ENCODE measurements at regions not wholly inside any gene's neighbourhood (a gene's known extent, or its start where the extent isn't known, plus 50 kb on each side); places are given as distances from the start of the nearest gene placed in this dataset.

DNA sequence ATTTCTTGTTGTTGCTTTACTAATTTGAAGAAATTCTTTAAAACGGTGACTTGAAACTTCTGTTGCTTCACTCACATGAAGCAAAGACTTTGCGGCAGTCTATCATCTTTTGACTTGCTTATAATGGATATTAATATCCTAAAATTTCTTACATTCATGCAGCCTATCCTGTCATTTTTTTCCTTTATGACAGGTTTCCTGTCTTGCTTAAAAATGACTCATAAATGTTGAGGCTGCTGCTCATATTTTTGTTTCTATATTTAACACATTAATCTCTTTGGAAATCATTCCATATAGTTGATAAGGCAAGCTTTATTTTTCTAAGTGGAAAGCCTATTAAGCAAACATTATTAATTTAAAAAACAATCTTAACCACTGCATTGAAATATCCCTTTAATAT is 176.6 kb upstream of the GALNTL6 start:
- no peak for DNase-seq (ENCODE audit: low read depth in 2 of 2)

DNA sequence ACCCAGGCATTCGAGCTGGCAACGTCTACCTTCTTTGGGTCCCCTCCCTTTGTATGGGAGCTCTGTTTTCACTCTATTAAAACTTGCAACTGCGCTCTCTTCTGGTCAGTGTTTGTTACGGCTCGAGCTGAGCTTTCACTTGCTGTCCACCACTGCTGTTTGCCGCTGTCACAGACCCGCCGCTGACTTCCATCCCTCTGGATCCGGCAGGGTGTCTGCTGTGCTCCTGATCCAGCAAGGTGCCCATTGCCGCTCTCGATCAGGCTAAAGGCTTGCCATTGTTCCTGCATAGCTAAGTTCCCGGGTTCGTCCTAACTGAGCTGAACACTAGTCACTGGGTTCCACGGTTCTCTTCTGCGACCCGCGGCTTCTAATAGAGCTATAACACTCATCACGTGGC is 183.5 kb upstream of the GALNTL6 start:
- no peak for DNase-seq (ENCODE audit: low read depth in 2 of 2)

DNA sequence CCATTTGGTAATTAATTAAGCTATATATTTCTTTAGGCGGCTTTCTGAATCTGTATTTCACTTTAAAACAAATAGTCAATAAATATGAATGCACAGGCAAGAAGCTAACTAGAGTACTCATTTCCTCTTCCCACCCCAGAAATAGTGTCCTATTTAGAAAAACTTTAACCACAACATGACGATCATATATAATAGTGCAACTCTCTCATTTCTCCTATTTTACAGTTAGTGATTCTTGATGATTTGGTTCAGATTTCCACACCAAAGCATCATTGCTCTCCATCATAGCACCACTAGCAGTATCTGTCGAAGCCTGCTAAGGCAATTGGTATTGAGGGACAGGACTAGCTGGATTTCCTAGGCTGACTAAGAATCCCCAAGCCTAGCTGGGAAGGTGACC is 184.0 kb upstream of the GALNTL6 start:
- no peak for DNase-seq (ENCODE audit: low read depth in 2 of 2)

DNA sequence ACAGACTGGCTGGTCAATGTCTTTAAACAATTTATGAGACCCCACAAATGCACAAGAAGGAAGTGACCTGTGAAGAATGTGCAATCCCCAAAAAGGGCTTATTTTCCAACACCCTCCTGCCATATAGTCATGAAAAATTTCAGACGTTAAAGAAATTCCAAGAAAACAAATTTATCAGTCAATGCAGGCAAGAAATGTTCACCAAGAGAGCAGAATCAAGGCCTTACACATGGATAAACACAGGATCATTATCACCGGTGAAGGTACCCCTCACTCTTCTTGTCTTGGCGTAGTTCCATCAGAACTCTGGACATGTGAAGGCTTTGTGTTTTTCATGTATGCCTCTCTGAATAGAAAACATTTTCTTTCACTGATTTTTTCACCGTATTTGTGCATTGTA is 186.7 kb upstream of the GALNTL6 start:
- no peak for DNase-seq (ENCODE audit: low read depth in 2 of 2)

DNA sequence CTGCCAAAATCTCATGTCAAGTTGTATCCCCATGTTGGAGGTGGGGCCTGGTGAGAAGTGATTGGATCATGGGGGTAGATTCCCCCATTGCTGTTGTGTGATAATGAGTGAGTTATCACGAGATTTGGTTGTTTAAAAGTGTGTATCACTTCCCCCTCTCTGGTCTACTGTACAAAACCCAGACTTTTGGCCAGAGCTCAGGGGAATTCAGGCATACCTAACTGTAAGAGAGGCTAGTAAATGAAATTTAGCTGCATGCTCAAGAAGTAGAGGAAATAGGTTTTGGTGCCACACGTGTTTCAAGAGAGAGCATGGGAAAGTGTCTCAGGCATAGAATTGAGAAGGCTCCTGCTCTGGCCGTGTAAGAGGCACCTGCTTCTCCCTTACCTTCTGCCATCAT is 190.5 kb upstream of the GALNTL6 start:
- DNase-seq (ENCODE audit: low read depth in 2 of 2) = no peak

DNA sequence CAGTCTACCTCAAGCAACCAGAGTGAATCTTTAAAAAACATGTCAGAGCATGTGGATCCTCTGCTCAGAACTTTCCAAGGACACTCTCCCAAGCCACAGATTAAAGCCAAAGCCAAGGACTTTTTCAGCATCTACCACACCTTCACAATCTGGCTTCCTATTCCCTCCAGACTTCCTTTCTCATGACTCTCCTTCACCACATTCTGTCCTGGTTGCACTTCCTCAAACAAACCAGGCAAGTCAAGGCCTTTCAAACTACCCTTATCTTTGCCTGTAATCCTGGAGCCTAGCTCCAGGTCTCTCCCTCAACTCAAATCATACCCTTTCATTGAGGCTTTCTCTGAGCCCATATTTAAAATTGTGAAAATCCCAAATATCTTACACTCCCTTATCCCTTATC is 191.6 kb upstream of the GALNTL6 start:
- DNase-seq (ENCODE audit: low read depth in 2 of 2) = no peak

DNA sequence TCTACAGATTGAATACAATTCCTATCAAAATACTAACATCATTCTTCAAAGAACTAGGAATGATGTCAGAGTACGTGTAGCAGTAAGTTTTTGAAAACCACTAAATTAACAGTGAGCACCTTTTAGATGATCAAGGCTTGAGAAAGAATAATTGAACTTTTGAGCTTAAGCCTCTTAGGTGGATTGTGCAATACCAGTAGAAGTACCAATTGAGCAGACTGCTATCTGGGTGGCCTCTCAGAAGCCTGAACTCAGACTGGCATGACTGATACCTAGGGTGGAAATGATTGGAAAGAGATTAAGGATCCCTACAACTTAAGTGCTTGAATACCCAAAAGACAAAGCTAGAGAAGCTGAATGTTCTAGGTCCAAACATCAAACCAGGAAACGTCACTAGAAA is 200.3 kb upstream of the GALNTL6 start:
- DNase-seq (ENCODE audit: low read depth in 2 of 2) = no peak

DNA sequence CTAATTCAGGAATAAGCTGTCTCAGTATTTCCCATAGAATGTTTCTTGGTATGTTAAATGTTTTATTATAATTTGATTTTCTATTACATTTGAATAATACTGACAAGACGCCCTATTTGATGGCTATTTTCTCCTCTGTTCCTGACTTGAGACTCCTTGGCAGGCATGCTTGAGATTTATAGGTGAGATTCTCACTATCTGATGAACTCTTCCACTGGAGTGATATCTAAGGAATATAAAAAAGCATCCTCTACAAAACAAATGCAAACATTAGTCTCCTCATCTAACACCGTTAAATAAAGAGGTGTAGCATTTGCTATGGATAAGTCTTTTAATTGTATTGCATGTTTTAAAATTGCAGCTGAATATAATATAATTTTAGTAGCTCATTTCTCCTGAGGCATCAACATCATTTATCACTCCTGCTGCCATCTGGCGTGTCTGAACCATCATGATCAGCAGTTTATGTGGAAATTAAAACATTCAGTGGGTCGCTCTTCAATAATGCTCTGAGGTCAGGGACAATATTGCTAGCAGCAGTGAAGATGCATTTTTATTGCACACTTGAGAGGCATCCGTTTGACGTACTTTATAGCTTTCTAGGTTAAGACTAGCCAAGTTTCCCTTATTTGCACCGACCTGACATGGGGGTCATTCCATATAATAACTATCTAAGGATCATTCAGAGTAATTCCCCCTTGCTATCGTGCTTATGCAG is 210.4 kb upstream of the GALNTL6 start:
- no peak for DNase-seq (ENCODE audit: low read depth in 2 of 2)

DNA sequence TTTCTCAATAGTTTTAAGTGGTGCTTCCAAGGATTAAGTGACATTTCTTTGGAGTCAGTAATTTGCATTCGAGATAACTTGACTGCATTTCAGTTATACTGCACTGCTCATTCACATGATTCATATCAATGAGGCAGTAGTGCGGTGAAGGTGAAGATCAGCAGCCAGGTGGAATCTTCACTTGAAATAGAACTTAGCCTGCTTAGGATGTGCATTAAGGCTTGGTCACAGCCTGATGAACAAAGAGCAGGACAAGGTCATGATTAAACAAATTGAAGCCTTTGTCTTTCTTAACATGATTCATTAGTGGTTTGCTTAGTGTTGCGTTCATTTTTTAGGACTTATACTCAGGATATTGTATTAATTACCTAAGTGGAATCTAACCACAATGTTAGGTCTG is 212.1 kb upstream of the GALNTL6 start:
- no peak for DNase-seq (ENCODE audit: low read depth in 2 of 2)

DNA sequence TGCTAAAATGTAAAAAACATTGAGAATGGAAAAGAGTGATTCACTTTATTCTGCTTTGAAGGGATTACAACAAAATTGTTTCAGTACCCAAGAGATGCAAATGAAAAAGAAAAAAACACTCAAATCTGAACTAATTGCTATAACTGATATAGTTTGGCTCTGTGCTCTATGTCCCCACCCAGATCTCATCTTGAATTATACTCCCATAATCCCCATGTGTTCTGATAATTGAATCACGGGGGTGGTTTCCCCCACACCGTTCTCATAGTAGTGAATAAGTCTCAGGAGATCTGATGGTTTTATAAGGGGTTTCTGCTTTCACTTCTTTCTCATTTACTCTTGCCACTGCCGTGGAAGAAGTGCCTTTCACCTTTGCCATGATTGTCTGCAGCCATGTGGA is 213.6 kb upstream of the GALNTL6 start:
- no peak for DNase-seq (ENCODE audit: low read depth in 2 of 2)

DNA sequence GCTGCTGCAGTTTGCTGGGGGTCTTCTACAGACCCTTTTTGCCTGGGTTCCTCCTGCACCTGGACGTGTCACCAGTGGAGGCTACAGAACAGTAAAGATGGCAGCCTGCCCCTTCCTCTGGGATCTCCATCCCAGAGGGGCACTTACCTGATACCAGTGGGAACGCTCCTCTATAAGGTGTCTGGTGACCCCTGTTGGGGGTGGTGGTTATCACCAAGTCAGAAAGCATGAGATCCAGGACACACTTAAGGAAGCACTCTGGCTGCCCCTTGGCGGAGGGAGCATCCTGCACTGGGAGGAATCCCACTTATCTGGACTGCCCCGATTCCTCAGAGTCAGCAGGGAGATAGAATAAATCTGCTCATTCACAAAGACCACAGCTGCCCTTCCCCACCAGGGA is 218.9 kb upstream of the GALNTL6 start:
- DNase-seq (ENCODE audit: low read depth in 2 of 2) = no peak

DNA sequence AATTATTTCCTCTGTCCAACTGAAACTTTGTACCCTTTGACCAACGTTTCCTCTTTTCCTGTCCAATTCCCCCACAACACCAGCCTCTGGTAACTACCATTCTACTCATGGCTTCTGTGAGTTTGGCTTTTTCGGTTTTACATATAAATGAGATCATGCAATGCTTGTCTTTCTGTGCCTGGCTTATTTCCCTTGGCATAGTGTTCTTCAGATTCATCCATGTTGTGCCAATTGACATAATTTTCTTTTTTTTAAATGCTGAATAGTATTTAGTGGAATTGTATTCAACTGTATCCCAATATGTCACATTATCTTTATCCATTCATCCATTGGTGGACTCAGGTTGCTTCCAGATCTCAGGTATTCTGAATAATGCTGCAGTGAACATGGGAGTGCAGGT is 222.5 kb upstream of the GALNTL6 start:
- DNase-seq (ENCODE audit: low read depth in 2 of 2) = no peak

DNA sequence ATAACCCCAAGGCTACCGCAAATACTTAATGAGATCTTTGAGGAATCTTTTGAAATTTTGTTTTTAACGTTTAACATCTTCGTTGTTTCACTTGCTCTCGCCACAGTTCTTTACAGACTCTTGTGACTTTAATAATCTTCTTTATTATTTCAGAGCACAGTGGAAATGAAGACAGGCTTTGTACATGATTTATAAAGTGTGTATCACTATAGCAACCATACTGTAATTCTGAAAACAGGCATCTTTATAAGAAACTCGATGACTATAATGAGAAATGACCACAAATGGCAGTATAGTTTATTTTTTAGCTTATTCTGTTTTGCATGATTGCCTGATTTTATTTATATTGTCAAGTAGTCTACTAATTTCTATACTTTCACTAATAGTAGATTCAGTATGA is 224.4 kb upstream of the GALNTL6 start:
- no peak for DNase-seq (ENCODE audit: low read depth in 2 of 2)

DNA sequence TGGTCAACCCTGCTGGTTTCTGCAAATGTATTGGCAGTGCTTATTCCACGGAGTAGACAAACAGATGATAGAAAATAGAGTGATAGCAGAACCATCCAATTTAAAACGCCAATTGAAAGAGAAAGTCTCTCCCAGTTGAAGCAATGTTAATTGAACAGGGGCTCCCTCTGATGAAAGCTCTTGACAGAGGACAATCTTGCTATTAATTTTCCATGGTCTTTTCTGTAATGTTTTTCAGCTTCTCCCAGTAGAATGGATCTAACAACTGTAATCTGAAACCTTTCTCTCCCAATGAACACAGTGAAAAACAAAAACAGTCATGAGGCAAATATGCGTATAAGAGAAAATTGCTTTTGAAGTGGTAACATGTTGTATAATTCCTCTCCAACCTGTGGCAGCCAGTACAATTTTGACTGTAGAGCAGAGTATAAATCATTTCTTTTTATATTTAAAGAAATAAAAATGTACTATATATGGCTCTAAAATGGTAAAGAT is 225.1 kb upstream of the GALNTL6 start:
- DNase-seq (ENCODE audit: low read depth in 2 of 2) = no peak

DNA sequence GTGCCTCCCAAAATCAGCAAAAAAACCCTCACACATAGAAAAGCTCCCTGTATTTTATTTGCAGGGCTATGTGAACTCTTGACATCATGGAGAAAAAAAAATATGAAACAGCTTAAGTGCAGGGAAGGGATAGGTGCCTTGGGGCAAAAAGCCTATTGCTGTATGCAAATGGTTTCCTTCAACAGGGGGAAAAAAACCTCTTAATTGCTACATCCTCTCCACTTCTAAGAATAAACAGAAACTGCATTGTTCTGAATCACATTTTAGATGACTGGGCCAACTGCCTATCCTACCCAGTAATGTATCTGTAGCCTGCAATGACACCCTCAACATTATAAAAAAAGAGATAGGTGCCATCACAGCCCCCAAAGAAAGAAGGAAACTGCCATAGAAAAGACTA is 229.4 kb upstream of the GALNTL6 start:
- no peak for DNase-seq (ENCODE audit: low read depth in 2 of 2)

DNA sequence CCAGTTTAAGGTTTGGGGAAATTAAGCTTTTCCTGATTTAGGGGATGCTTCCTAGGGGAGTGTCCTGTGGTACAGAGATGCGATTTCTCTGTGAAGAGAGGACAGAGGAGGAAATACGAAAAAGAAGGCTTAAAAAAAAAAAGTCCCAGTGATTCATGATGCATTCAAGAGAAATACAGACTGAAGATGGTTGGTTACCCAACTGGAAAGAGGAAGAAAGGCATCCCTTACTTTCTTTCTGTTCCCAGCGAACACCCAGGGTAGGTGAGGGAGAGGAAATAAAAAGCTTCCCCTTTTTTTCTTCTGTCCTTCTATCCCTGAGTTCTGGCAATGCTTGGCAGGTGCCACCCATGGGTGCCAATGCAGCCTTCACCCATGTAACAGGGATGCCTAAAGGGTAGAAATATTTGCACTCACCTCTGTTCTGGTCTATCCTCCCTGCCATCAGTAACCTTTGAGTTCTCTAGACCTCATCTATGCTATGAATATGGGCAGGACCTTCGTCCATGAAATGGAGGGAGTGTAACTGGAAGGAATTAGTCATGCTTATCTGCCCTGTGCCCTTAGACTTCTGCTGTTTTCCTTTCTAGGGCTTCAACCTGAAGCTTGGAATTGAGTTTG is 230.1 kb upstream of the GALNTL6 start:
- DNase-seq (ENCODE audit: low read depth in 2 of 2) = no peak

DNA sequence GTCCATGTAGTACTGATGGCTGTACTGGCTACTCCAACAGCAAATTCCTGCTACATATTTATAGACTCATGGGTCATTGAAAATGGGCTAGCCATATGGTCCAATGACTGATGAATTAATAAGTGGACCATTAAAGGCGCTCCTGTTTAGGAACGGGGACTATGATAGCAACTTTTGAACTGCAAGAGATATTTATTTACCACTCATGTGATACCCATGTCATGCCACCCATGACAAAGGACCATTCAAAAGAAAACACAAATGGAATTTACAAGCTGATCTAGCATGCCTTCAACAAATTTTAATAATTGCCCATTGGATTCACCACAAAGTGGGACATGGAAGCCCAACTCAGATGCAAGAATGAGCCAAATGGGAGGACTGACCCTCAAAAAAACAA is 240.0 kb upstream of the GALNTL6 start:
- DNase-seq (ENCODE audit: low read depth in 2 of 2) = no peak

DNA sequence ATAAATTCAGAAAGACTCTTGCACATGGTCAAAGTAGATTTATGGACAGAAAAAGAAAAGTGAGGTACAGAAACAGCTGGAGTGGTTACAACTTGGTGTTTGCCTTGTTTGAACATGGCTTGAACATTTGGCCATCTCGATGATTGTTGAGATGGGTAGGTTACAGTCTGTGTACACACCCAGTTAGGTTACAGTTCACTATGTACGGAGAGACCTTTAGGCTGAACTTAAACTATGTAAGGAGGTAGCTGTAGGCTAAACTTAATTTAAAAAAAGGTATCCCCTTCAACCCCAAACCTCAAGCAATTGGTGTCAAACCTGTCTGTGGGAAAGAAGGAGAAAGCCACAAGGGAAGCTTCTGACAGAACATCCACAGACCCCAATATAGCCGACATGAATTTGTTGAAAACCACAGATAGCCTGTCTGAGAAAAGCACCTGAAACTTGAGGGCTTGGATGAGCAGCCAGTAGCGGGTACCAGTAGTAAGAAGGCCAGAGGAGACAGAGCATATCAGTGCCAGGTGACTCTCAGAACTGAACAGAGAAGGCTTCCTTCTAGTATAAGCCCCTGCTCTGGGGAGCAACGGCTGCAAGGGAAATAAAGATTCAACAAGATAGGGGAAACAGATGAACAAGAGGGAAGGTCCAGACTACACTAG is 247.9 kb upstream of the GALNTL6 start:
- DNase-seq (ENCODE audit: low read depth in 2 of 2) = no peak

DNA sequence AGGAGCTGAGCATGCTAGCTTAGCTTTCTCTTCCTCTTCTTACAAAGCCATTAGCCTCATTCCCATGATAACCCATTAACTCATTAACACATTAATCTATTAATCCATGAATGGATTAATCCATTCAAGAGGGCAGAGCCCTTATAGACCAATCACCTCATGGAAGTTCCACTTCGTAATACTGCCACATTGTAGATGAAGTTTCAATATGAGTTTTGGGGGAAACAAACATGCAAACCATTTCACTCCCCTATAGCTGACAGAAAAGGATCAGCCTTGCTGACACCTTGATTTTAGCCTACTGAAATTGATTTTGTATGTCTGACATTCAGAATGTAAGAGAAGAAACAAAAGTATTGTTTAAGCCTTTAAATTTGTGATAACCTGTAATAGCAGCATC is 251.8 kb upstream of the GALNTL6 start:
- no peak for DNase-seq (ENCODE audit: low read depth in 2 of 2)

DNA sequence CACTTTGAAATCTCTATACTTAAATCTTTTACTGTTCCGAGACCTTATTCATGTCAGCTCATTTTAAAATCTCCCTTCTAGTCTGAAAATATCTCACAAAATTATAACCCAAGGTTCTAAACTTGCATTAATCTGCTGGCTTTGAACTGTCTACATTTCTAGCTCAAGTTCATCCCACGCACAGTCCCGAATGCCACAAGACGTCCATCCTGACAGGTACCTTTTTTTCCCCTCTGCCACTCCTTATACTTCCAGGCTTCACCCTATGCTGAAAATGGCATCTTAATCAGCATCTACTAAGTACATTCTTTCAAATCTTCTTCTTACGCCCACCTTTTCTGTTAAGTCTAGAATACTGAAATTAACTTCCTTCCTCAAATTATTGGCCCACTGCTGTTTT is 259.2 kb upstream of the GALNTL6 start:
- no peak for DNase-seq (ENCODE audit: low read depth in 2 of 2)

DNA sequence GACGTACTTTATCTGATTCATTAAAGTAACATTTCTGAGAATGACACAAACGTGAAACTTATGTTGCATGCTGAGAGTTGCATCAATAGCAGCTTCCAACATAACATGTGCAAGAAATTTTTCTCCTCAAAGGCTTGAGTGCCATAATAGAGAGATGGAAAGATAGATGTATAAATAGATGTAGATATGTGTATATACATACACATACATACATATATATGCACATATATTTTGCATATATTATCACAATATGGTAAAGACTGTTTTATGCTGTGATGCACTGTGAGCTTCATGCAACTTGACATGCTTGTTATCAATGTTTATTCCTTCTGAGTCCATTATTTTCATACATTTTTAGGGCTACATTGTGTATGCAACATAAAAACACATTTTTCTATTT is 270.6 kb upstream of the GALNTL6 start:
- DNase-seq (ENCODE audit: low read depth in 2 of 2) = no peak

DNA sequence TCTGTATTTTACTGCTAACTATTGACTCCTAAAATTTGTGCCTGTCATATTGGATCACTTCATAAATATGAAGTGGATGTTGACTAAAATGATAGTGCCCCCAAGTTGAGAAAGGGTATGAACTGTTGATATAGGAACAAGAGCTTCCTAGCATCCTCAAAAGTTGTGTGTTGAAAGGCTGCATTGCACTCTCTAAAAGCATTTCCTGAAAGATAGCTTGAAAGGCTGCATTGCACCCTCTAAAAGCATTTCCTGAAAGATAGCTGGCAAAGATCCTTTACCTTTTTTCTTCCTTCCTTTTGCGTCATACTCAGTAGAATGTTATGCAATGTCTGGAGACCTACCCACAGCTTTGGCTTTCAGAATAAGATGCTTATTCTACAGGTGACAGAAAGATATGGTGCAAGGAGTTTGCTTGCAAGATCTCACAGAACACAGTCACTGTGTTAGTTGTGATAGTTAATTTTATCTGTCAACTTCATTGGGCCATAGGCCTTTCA is 274.6 kb upstream of the GALNTL6 start:
- DNase-seq (ENCODE audit: low read depth in 2 of 2) = no peak

DNA sequence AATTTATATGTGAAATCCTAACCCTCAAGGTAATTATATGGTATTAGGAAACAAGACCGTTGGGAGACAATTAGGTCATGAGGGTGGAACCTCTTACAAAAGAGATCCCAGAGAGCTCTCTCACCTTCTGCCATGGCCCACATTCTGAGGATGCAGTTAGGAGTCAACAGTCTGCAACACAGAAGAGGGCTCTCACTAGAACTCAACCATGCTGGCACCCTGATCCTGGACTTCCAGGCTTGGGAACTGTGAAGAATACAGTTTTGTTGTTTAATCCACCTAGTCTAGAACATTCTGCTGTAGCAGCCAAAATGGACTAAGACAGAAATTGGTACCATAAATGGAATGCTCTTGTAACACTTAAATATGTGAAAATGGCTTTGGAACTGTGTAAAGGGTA is 278.8 kb upstream of the GALNTL6 start:
- DNase-seq (ENCODE audit: low read depth in 2 of 2) = no peak
